Upper lobe of left lung (tissue), 4 donors: ENCODE measurements at regions not wholly inside any gene's neighbourhood (a gene's known extent, or its start where the extent isn't known, plus 50 kb on each side); places are given as distances from the start of the nearest gene placed in this dataset.

Experiments
- EP300 ChIP-seq, 4 donors: sonication (generic); formaldehyde crosslinking; IDR thresholded peaks; one replicate each; pipeline ENCODE4 v1.5.1; 2017; ENCODE audit warnings: antibody characterized with exemption in 4 of 4, control low read depth in 2 of 4
- POLR2A ChIP-seq, 4 donors: fragments of 450-650 bp; IDR thresholded peaks; one replicate each; pipeline ENCODE4 v1.5.1; 2016 to 2017; ENCODE audit warnings: antibody characterized with exemption in 4 of 4, mild to moderate bottlenecking in 2 of 4
- POLR2AphosphoS5 ChIP-seq, 2 donors: sonication (generic); formaldehyde crosslinking; IDR thresholded peaks; one replicate each; pipeline ENCODE4 v1.5.1; 2017; ENCODE audit warnings: antibody characterized with exemption in 2 of 2
- TF ChIP-seq, protein P1 (sequence below), 6 experiments: fragments of 450-650 bp in 4 of 6; fragments of 200-600 bp in 2 of 6; sonication (generic) in 2 of 6; IDR thresholded peaks; one replicate each; pipeline ENCODE4 v1.5.1; 2016 to 2019; ENCODE audit warnings: antibody characterized with exemption in 6 of 6

DNA sequence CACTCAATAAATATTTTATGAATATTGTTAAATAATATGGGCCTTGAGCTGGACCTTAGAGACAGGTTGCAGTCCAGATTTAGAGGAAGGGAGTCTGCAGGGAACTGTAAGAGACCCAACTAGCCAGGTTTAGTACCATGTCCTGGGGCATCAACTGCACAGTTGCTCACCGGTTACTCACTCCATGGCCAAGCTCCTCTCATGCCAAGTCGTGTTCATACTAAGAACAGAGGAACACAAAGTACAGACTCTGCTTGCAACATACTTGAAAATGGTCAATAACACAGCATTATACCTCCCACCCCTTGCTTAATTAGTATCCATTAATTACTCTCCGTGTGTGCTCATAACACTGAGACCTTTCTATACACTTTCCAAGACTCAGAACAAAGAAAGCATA, 317.6 kb upstream of the PIK3R1 start:
- no peak for TF ChIP-seq POLR2A (IDR thresholded peaks at IDR 0.05)
- TF ChIP-seq, protein P1, sequence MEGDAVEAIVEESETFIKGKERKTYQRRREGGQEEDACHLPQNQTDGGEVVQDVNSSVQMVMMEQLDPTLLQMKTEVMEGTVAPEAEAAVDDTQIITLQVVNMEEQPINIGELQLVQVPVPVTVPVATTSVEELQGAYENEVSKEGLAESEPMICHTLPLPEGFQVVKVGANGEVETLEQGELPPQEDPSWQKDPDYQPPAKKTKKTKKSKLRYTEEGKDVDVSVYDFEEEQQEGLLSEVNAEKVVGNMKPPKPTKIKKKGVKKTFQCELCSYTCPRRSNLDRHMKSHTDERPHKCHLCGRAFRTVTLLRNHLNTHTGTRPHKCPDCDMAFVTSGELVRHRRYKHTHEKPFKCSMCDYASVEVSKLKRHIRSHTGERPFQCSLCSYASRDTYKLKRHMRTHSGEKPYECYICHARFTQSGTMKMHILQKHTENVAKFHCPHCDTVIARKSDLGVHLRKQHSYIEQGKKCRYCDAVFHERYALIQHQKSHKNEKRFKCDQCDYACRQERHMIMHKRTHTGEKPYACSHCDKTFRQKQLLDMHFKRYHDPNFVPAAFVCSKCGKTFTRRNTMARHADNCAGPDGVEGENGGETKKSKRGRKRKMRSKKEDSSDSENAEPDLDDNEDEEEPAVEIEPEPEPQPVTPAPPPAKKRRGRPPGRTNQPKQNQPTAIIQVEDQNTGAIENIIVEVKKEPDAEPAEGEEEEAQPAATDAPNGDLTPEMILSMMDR (IDR thresholded peaks at IDR 0.05): no peak
- TF ChIP-seq POLR2AphosphoS5 (IDR thresholded peaks at IDR 0.05): no peak
- no peak for TF ChIP-seq EP300 (IDR thresholded peaks at IDR 0.05)
